GM23248 (cell line): ENCODE measurements at regions not wholly inside any gene's neighbourhood (a gene's known extent, or its start where the extent isn't known, plus 50 kb on each side); places are given as distances from the start of the nearest gene placed in this dataset.

Experiments used
- DNase-seq: peaks from one replicate; pipeline ENCODE4 v3.0.0-alpha.2; 2015
- H2AFZ ChIP-seq: fragments of 200-600 bp; sonication (generic); 2 replicates; pipeline ENCODE4 v1.6.1; 2016; ENCODE audit warnings: antibody characterized with exemption
- H3F3A ChIP-seq: fragments of 200-600 bp; sonication (generic); 2 replicates; pipeline ENCODE4 v1.6.1; 2016; ENCODE audit warnings: mild to moderate bottlenecking, antibody characterized with exemption, mixed run types; ENCODE audit not compliant: insufficient read depth
- H3K27ac ChIP-seq: fragments of 200-600 bp; sonication (generic); 2 replicates; pipeline ENCODE4 v1.5.1; 2016; ENCODE audit warnings: mild to moderate bottlenecking
- H3K27me3 ChIP-seq: fragments of 200-600 bp; sonication (generic); replicated peaks from 2 replicates; pipeline ENCODE4 v1.6.1; 2016; ENCODE audit warnings: mild to moderate bottlenecking; ENCODE audit not compliant: insufficient read depth
- H3K36me3 ChIP-seq: fragments of 200-600 bp; sonication (generic); 2 replicates; pipeline ENCODE4 v1.6.1; 2016; ENCODE audit warnings: low read depth, mild to moderate bottlenecking
- H3K4me1 ChIP-seq: fragments of 200-600 bp; sonication (generic); 2 replicates; pipeline ENCODE4 v1.6.1; 2016; ENCODE audit warnings: mild to moderate bottlenecking; ENCODE audit not compliant: insufficient read depth
- H3K4me2 ChIP-seq: fragments of 200-600 bp; sonication (generic); one replicate; pipeline ENCODE4 v1.6.1; 2016; ENCODE audit warnings: mild to moderate bottlenecking; ENCODE audit not compliant: unreplicated experiment
- H3K4me3 ChIP-seq: fragments of 200-600 bp; sonication (generic); 2 replicates; pipeline ENCODE4 v1.5.1; 2016; ENCODE audit warnings: mild to moderate bottlenecking
- H3K79me2 ChIP-seq: fragments of 200-600 bp; sonication (generic); 2 replicates; pipeline ENCODE4 v1.6.1; 2016; ENCODE audit warnings: mild to moderate bottlenecking; ENCODE audit not compliant: insufficient read depth
- H3K9ac ChIP-seq: fragments of 200-600 bp; sonication (generic); 2 replicates; pipeline ENCODE4 v1.6.1; 2016; ENCODE audit warnings: mild to moderate bottlenecking
- H3K9me2 ChIP-seq: fragments of 200-600 bp; sonication (generic); 2 replicates; pipeline ENCODE4 v1.6.1; 2016; ENCODE audit warnings: mixed run types, mild to moderate bottlenecking, moderate library complexity; ENCODE audit not compliant: insufficient read depth
- H3K9me3 ChIP-seq: fragments of 200-600 bp; sonication (generic); one replicate; pipeline ENCODE4 v1.6.1; 2017; ENCODE audit warnings: low read depth
- H4K20me1 ChIP-seq: fragments of 200-600 bp; sonication (generic); 2 replicates; pipeline ENCODE4 v1.6.0; 2016; ENCODE audit not compliant: insufficient read depth
- EZH2 ChIP-seq: fragments of 200-600 bp; sonication (generic); IDR thresholded peaks from 2 replicates; pipeline ENCODE4 v1.6.1; 2018; ENCODE audit warnings: antibody characterized with exemption, mild to moderate bottlenecking; ENCODE audit not compliant: insufficient read depth, poor library complexity, severe bottlenecking
- EZH2phosphoT487 ChIP-seq: fragments of 200-600 bp; sonication (generic); IDR thresholded peaks from 2 replicates; pipeline ENCODE4 v1.6.1; 2018; ENCODE audit warnings: antibody characterized with exemption, moderate library complexity, mild to moderate bottlenecking, low read depth; ENCODE audit not compliant: insufficient read depth
- WGBS, 2 experiments: methylation state at CpG; one replicate each; pipeline ENCODE4 v1.1.6; 2015 to 2017; ENCODE audit warnings: low lambda C conversion rate in 2 of 2, low coverage in 1 of 2; ENCODE audit errors: missing lambda C conversion rate in 2 of 2; 5-methylcytosine and 5-hydroxymethylcytosine counted together
- in situ Hi-C: fragments of 300-500 bp; cut with MboI; formaldehyde crosslinking; loops from 2 replicates; pipeline ENCODE4 v1.15.0; 2020

DNA sequence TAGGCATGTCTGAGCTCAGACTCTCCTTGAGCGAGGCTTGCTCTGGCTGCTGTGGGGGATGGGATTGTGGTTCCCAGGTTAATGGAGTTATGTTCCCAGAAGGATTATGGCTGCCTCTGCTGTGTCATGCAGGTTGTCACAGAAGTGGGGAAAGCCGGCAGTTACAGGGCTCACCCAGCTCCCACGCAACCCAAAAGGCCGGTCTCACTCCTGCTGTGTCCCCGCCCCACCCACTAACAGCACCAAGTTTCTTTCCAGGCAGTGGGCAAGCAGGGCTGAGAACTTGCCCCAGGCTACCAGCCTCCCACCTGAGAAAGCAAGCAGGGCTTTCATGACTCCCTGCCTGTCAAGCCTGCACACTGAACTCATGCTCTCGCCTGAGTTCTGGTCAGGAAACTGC is 750.5 kb downstream of the FRK start:
- H3K27me3 ChIP-seq = no peaks in the 10 kb centered on the region

DNA sequence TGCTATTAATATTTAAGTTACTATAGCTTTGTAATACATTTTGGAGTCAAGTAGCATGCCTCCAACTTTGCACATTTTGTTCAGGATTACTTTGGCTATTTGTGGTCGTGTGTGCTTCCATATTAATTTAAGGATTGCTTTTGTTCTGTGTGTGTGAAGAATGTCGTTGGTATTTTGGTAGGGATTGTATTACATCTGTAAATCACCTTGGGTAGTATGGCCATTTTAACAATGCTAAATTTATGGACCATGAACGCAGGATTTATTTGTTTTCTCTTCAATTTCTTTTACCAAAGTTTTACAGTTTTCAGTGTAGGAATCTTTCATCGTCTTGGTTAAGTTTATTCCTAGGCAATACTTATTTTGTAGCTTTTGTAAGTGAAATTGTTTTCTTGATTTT is 758.0 kb downstream of the FRK start:
- H3F3A ChIP-seq = no peaks in the 10 kb centered on the region
- no peak overlapping the region for H3K9ac ChIP-seq
- no peaks in the 10 kb centered on the region for H3K9me2 ChIP-seq
- no peak for DNase-seq
- H2AFZ ChIP-seq = no peak overlapping the region
- H3K4me2 ChIP-seq = no peak overlapping the region
- no peak overlapping the region for H3K27ac ChIP-seq
- H3K4me1 ChIP-seq = no peaks in the 10 kb centered on the region
- 16 to 21% methylated on average over 4 of the region's 4 CpGs for WGBS, 2 experiments
- in situ Hi-C loops = no loop called here
- no peaks in the 10 kb centered on the region for H3K36me3 ChIP-seq
- H3K4me3 ChIP-seq = no peak overlapping the region
- H3K79me2 ChIP-seq = no peaks in the 10 kb centered on the region
- H3K27me3 ChIP-seq = no peaks in the 10 kb centered on the region
- H3K9me3 ChIP-seq = no peaks in the 10 kb centered on the region
- no peak for TF ChIP-seq EZH2
- TF ChIP-seq EZH2phosphoT487 = no peak
- H4K20me1 ChIP-seq = no peaks in the 10 kb centered on the region

More for the DNA sequence above, 750.5 kb downstream of the FRK start:
- TF ChIP-seq EZH2phosphoT487 = no peak
- no peak for TF ChIP-seq EZH2
- Histone ChIP-seq H3K4me2 (no peak overlapping the region), H3K36me3 (no peaks in the 10 kb centered on the region), H3K4me3 (no peak overlapping the region), H3K9me3 (no peaks in the 10 kb centered on the region), H3K9ac (no peak overlapping the region), H3K79me2 (no peaks in the 10 kb centered on the region), H3F3A (no peaks in the 10 kb centered on the region), H4K20me1 (no peaks in the 10 kb centered on the region), H3K27ac (no peak overlapping the region), H3K4me1 (no peaks in the 10 kb centered on the region), H2AFZ (no peak overlapping the region), H3K9me2 (no peaks in the 10 kb centered on the region)
- in situ Hi-C loops = no loop called here
- no peak for DNase-seq
- WGBS, 2 experiments = 44 to 46% methylated on average over 6 of the region's 6 CpGs

DNA sequence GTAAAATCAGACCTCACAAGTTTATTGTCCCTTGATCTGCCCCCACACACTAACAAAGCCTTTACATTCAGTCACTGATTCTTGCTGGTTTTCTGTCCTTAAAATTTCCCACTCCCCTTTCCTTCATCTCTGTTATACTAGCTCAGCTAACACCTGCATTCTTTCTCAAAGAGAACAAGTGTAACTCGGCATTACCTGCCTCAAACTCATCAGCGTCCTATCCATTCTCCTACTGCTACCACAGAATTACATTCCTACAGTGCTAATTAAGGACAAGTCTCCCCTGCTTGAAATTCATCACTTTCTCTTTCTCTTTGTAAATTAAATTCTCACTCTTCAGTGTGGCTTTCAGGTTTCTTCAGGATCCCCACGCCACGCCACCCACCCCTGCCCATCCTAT is 773.2 kb downstream of the FRK start:
- Histone ChIP-seq H3K4me2 (no peak overlapping the region), H3K27ac (no peak overlapping the region), H3K36me3 (no peaks in the 10 kb centered on the region), H2AFZ (no peak overlapping the region), H3K4me3 (no peak overlapping the region), H3K27me3 (no peaks in the 10 kb centered on the region), H3K79me2 (no peaks in the 10 kb centered on the region), H3K4me1 (no peaks in the 10 kb centered on the region), H3K9me3 (no peaks in the 10 kb centered on the region), H3K9me2 (no peaks in the 10 kb centered on the region), H4K20me1 (no peaks in the 10 kb centered on the region), H3K9ac (no peak overlapping the region), H3F3A (no peaks in the 10 kb centered on the region)
- no peak for DNase-seq
- in situ Hi-C loops = no loop called here
- 12 to 29% methylated on average over 4 of the region's 4 CpGs for WGBS, 2 experiments
- TF ChIP-seq EZH2phosphoT487 = no peak
- no peak for TF ChIP-seq EZH2

DNA sequence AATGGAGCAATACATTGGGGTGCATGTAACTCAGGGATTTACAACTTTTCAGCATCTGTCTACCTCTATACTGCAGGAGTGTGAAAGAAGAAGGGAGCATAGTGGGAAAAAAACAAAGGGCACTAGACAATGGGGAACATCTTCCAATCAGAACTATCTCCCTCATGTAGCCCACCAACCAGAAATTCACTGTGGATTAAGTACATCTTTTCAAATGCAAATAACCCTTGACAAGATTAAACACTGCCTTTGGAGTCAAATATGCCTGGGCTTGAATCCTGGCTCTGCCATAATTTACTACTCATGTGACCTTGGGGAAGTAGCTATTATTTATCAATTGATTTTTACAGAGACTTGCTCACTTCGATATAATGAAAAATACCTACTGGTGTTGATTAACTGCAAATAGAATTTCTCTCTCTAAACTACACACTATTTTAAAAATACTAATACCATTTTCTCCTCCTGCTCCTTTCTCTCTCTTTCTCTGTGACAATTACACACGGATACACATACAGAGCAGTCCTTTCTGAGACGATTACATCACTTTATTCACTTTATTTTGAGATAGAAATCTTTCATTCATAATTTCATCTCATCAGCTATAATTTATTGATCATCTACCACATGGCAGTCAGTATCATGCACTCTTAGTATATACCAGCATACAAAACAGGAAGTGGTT is 783.7 kb downstream of the FRK start:
- no peaks in the 10 kb centered on the region for H3K9me3 ChIP-seq
- WGBS, 2 experiments = 15 to 24% methylated on average over 3 of the region's 3 CpGs

DNA sequence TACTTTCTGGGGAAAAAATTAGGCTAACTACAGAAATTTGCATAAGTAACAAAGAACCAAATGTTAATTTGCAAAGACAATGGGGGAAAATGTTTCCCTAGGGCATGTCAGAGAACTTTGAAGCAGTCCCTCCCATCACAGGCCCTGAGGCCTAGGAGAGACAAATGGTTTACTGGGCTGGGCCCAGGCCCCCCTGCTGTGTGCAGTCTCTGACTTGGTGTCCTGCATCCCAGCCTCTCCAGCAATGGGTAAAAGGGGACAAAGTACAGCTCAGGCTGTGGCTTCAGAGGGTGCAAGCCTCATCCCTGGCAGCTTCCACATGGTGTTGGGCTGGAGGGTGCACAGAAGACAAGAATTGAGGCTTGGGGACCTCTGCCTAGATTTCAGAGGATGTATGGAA is 788.4 kb downstream of the FRK start:
- no peaks in the 10 kb centered on the region for H3K27me3 ChIP-seq
- TF ChIP-seq EZH2 (no peak), EZH2phosphoT487 (no peak)

More for the DNA sequence above, 783.7 kb downstream of the FRK start:
- no peaks in the 10 kb centered on the region for H3K9me2 ChIP-seq
- no peak for DNase-seq
- no peak overlapping the region for H3K4me3 ChIP-seq
- no peaks in the 10 kb centered on the region for H4K20me1 ChIP-seq
- no peak overlapping the region for H3K9ac ChIP-seq
- H3F3A ChIP-seq = no peaks in the 10 kb centered on the region
- no peak overlapping the region for H2AFZ ChIP-seq
- no peaks in the 10 kb centered on the region for H3K27me3 ChIP-seq
- H3K4me1 ChIP-seq = no peaks in the 10 kb centered on the region
- no peaks in the 10 kb centered on the region for H3K79me2 ChIP-seq
- in situ Hi-C loops = no loop called here
- no peak for TF ChIP-seq EZH2phosphoT487
- no peak for TF ChIP-seq EZH2
- H3K27ac ChIP-seq = no peak overlapping the region
- no peaks in the 10 kb centered on the region for H3K36me3 ChIP-seq
- H3K4me2 ChIP-seq = no peak overlapping the region

More for the DNA sequence above, 788.4 kb downstream of the FRK start:
- Histone ChIP-seq H3K79me2 (no peaks in the 10 kb centered on the region), H3K9me3 (no peaks in the 10 kb centered on the region), H3K9ac (no peak overlapping the region), H3K4me2 (no peak overlapping the region), H3F3A (no peaks in the 10 kb centered on the region), H3K9me2 (no peaks in the 10 kb centered on the region), H3K4me3 (no peak overlapping the region), H3K36me3 (no peaks in the 10 kb centered on the region), H4K20me1 (no peaks in the 10 kb centered on the region), H2AFZ (no peak overlapping the region), H3K4me1 (no peaks in the 10 kb centered on the region), H3K27ac (no peak overlapping the region)
- DNase-seq = no peak
- in situ Hi-C loops = no loop called here
